K562 (cell line): ENCODE measurements at regions not wholly inside any gene's neighbourhood (a gene's known extent, or its start where the extent isn't known, plus 50 kb on each side); places are given as distances from the start of the nearest gene placed in this dataset.

Experiments used
- ATAC-seq: fragments of 200-7000 bp; cut with Tn5 transposase; 3 replicates; pipeline ENCODE4 v1.9.1; 2020; ENCODE audit warnings: moderate library complexity
- BruUV-seq: library from RNA; stranded (reverse); fragments of 400-500 nt; replicated peaks from 2 replicates; lab custom pipeline; 2021; lab: Mats Ljungman, UMichigan
- CTCF ChIA-PET: fragments of 300-600 bp; formaldehyde crosslinking; extraction: SDS; loops from one replicate; lab custom pipeline; 2021; ENCODE audit warnings: low intra/inter-chr PET ratio; lab: Yijun Ruan, JAX
- POLR2A ChIA-PET: fragments of 300-600, 350-650 bp; sonication (Branson Sonifier 250); formaldehyde crosslinking; extraction: SDS; loops from one replicate; lab custom pipeline; 2021; ENCODE audit warnings: antibody characterized with exemption, inconsistent platforms; lab: Yijun Ruan, JAX
- DNase-seq, 4 experiments: peaks; one replicate each; pipeline versions ENCODE4 v3.0.0 to v3.0.0-alpha.2; 2011 to 2018; ENCODE audit warnings: low spot score in 3 of 4, mixed read lengths in 3 of 4; ENCODE audit errors: extremely low read depth in 1 of 4
- FAIRE-seq: peaks from 2 replicates; lab custom pipeline; 2011; peaks lifted over from hg19 to GRCh38; lab: Jason Lieb, UNC
- H2AFZ ChIP-seq: 2 replicates; pipeline ENCODE4 v1.6.0; 2011; ENCODE audit warnings: low read depth, low read length, control low read depth, inconsistent platforms
- H3K27ac ChIP-seq: fragments of 200-600 bp; 3 replicates; pipeline ENCODE4 v1.8.0; 2011; ENCODE audit warnings: low read depth, mild to moderate bottlenecking, control low read depth, inconsistent platforms, low read length, moderate library complexity, mixed read lengths; ENCODE audit errors: extremely low read depth
- H3K27me3 ChIP-seq, 2 experiments: fragments of 300-600 bp in 1 of 2; 2 replicates in 1 of 2; 3 replicates in 1 of 2; pipeline versions ENCODE4 v1.6.0 to v1.8.0; 2011; ENCODE audit warnings: inconsistent platforms in 2 of 2, low read length in 2 of 2, mild to moderate bottlenecking in 1 of 2, mixed read lengths in 1 of 2, moderate library complexity in 1 of 2; ENCODE audit not compliant: control insufficient read depth in 2 of 2, insufficient read depth in 2 of 2
- H3K36me3 ChIP-seq: fragments of 300-600 bp; 3 replicates; pipeline ENCODE4 v1.8.0; 2011; ENCODE audit warnings: mild to moderate bottlenecking, low read length, inconsistent platforms; ENCODE audit not compliant: control insufficient read depth, insufficient read depth
- H3K4me1 ChIP-seq, 2 experiments: fragments of 200-600 bp in 1 of 2; replicated peaks in 1 of 2; 2 replicates in 1 of 2; 3 replicates in 1 of 2; pipeline versions ENCODE4 v1.5.1 to v1.8.0; 2011; ENCODE audit warnings: inconsistent platforms in 2 of 2, low read length in 2 of 2, mild to moderate bottlenecking in 1 of 2, mixed read lengths in 1 of 2, moderate library complexity in 1 of 2; ENCODE audit not compliant: control insufficient read depth in 2 of 2, insufficient read depth in 2 of 2
- H3K4me2 ChIP-seq: 2 replicates; pipeline ENCODE4 v1.6.1; 2011; ENCODE audit warnings: low read length, control low read depth, inconsistent platforms, mixed read lengths; ENCODE audit not compliant: insufficient read depth
- H3K4me3 ChIP-seq: fragments of 200-600 bp; sonication (generic), shearing (Covaris generic); 2 replicates; pipeline ENCODE4 v1.5.1; 2016; ENCODE audit warnings: control low read depth, inconsistent platforms
- H3K79me2 ChIP-seq: fragments of 200-600 bp; 3 replicates; pipeline ENCODE4 v1.8.0; 2011; ENCODE audit warnings: low read length, inconsistent platforms; ENCODE audit not compliant: control insufficient read depth, insufficient read depth
- H3K9ac ChIP-seq, 2 experiments: 2 replicates each; pipeline versions ENCODE4 v1.6.0 to v1.6.1; 2011; ENCODE audit warnings: low read depth in 2 of 2, low read length in 2 of 2, control low read depth in 1 of 2, inconsistent platforms in 1 of 2, mild to moderate bottlenecking in 1 of 2, mixed read lengths in 1 of 2; ENCODE audit not compliant: insufficient read depth in 1 of 2
- H3K9me1 ChIP-seq: one replicate; pipeline ENCODE4 v1.6.0; 2011; ENCODE audit warnings: inconsistent platforms, mild to moderate bottlenecking, low read length, moderate library complexity; ENCODE audit not compliant: control insufficient read depth, insufficient read depth
- H3K9me3 ChIP-seq: replicated peaks from 2 replicates; pipeline ENCODE4 v1.5.1; 2011; ENCODE audit warnings: low read depth, low read length, inconsistent platforms; ENCODE audit not compliant: control insufficient read depth, insufficient read depth
- H4K20me1 ChIP-seq: replicated peaks from 2 replicates; pipeline ENCODE4 v1.6.1; 2011; ENCODE audit warnings: low read length, inconsistent platforms, mixed read lengths; ENCODE audit not compliant: control insufficient read depth, insufficient read depth
- ETV1 ChIP-seq: fragments of 450-650 bp; conservative IDR thresholded peaks from 2 replicates; pipeline ENCODE4 v1.6.1; 2016; ENCODE audit warnings: missing genetic modification characterization, control low read depth, low read depth, missing compliant biosample characterization
- FOXJ2 ChIP-seq: fragments of 200-800 bp; sonication (Bioruptor generic); IDR thresholded peaks from 2 replicates; pipeline ENCODE4 v1.6.1; 2016; ENCODE audit warnings: missing genetic modification characterization, missing compliant biosample characterization
- GTF2A2 ChIP-seq: IDR thresholded peaks from 2 replicates; pipeline ENCODE4 v1.6.1; 2016; ENCODE audit warnings: mild to moderate bottlenecking, missing genetic modification characterization, missing compliant biosample characterization
- MEF2A ChIP-seq: IDR thresholded peaks from 2 replicates; pipeline ENCODE4 v1.6.1; 2011; ENCODE audit warnings: low read depth, mild to moderate bottlenecking, low read length, moderate library complexity; ENCODE audit not compliant: control insufficient read depth
- POLR2AphosphoS5 ChIP-seq: IDR thresholded peaks from 2 replicates; pipeline ENCODE4 v1.6.1; 2011; ENCODE audit warnings: mild to moderate bottlenecking, low read depth, low read length, moderate library complexity; ENCODE audit not compliant: control insufficient read depth, insufficient read depth
- POLR2G ChIP-seq: fragments of 200-400 bp; formaldehyde crosslinking; IDR thresholded peaks from 2 replicates; pipeline ENCODE4 v1.6.1; 2017; ENCODE audit warnings: low read depth, mild to moderate bottlenecking, antibody characterized with exemption, low read length, moderate library complexity
- SMC3 ChIP-seq: conservative IDR thresholded peaks from 2 replicates; pipeline ENCODE4 v1.6.1; 2011; ENCODE audit warnings: low read depth, low read length, improper control_type of control experiment; ENCODE audit not compliant: insufficient read depth
- SRSF7 ChIP-seq: fragments of 200-400 bp; formaldehyde crosslinking; optimal IDR thresholded peaks from 2 replicates; pipeline ENCODE3; 2017; ENCODE audit warnings: mild to moderate bottlenecking, low read depth, low read length
- ZEB2 ChIP-seq: fragments of 450-650 bp; IDR thresholded peaks from 2 replicates; pipeline ENCODE4 v1.6.1; 2016
- ZNF239 ChIP-seq: fragments of 250-450 bp; sonication (Bioruptor Pico); IDR thresholded peaks from 2 replicates; pipeline ENCODE4 v1.4.0; 2020; ENCODE audit warnings: mild to moderate bottlenecking
- ZNF316 ChIP-seq: fragments of 450-650 bp; IDR thresholded peaks from 2 replicates; pipeline ENCODE4 v1.6.1; 2016
- ZNF436 ChIP-seq: fragments of 250-450, 450-650 bp; sonication (Bioruptor Pico); formaldehyde crosslinking; IDR thresholded peaks from 2 replicates; pipeline ENCODE4 v1.7.0; 2020; ENCODE audit warnings: mild to moderate bottlenecking
- ZNF586 ChIP-seq: fragments of 450-650 bp; formaldehyde crosslinking; conservative IDR thresholded peaks from 2 replicates; pipeline ENCODE4 v1.4.0; 2020; ENCODE audit warnings: mild to moderate bottlenecking, moderate library complexity
- WGBS: fragments of 100-300 bp; shearing (Covaris generic); methylation state at CpG from one replicate; pipeline ENCODE4 v1.1.6; 2016; ENCODE audit warnings: low coverage, mixed read lengths; ENCODE audit not compliant: insufficient coverage; ENCODE audit errors: missing lambda C conversion rate; 5-methylcytosine and 5-hydroxymethylcytosine counted together
- in situ Hi-C: fragments of 300-500 bp; cut with MboI; formaldehyde crosslinking; loops from 4 replicates; pipeline ENCODE4 v1.15.0; 2018; ENCODE audit warnings: inconsistent platforms, mixed read lengths
- intact Hi-C: fragments of 100-400 bp; cut with micrococcal nuclease; formaldehyde crosslinking; loops from 2 replicates; pipeline ENCODE4 v1.14.2; 2022
- TF ChIP-seq, protein P1 (sequence below): fragments of 250-450 bp; sonication (Bioruptor Pico); IDR thresholded peaks from 2 replicates; pipeline ENCODE4 v1.4.0; 2020; ENCODE audit warnings: borderline replicate concordance
- TF ChIP-seq, protein P2 (sequence below), 2 experiments: IDR thresholded peaks in 1 of 2; conservative IDR thresholded peaks in 1 of 2; 2 replicates each; pipeline ENCODE4 v1.6.1; 2016; ENCODE audit warnings: low read depth in 2 of 2, mild to moderate bottlenecking in 1 of 2, missing compliant biosample characterization in 1 of 2, missing genetic modification characterization in 1 of 2, moderate library complexity in 1 of 2
- TF ChIP-seq, protein P3 (sequence below): fragments of 450-650 bp; formaldehyde crosslinking; IDR thresholded peaks from 2 replicates; pipeline ENCODE4 v1.4.0; 2020; ENCODE audit warnings: mild to moderate bottlenecking, moderate library complexity
- TF ChIP-seq, protein P4 (sequence below): fragments of 450-650 bp; IDR thresholded peaks from 2 replicates; pipeline ENCODE4 v1.6.1; 2016; ENCODE audit warnings: antibody characterized with exemption

DNA sequence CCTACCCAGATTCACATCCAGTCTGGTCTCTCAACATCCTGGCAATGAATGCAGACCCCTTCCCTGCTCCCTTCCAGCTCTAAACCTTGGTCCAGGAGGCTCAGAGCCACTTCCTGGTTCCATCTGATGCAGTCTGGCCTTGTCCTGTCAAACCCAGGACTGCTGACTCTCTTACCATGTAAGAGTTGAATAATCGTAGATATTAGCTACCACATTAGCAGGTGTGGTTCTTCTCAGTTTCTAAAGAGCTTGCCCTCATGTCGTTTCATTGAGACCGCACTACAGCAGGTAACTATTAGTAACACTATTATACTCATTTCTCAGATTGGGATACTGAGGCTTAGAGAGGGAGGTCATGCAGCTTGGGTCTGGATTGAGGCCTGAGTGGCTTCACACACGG is 133.3 kb downstream of the BOD1 start:
- Histone ChIP-seq H4K20me1 (no peaks in the 10 kb centered on the region), H3K27me3 (peaks cover 23 to 51% of the 10 kb centered on the region in 2 experiments), H3K4me2 (no peak overlapping the region), H3K9ac (no peak overlapping the region), H3K79me2 (no peaks in the 10 kb centered on the region), H3K9me3 (no peaks in the 10 kb centered on the region), H3K4me1 (no peaks in the 10 kb centered on the region), H3K4me3 (no peak overlapping the region), H3K36me3 (no peaks in the 10 kb centered on the region), H2AFZ (no peak overlapping the region), H3K9me1 (no peaks in the 10 kb centered on the region), H3K27ac (no peak overlapping the region)
- 3% methylated on average over 4 of the region's 4 CpGs for WGBS
- no peak for ATAC-seq
- ChIA-PET CTCF (no interaction called here), POLR2A (interaction anchor here (0.6 to 1.2 kb wide), 3 partner anchors 47 to 710 kb away, joined by 3 read pairs; no protein-coding TSS in a partner anchor)
- BruUV-seq, result no TSS peak
- FAIRE-seq, result no peak
- no peak for DNase-seq
- in situ Hi-C loops, result no loop called here
- intact Hi-C loops, result no loop called here
- TF ChIP-seq POLR2AphosphoS5, result no peak
- TF ChIP-seq, protein P1, sequence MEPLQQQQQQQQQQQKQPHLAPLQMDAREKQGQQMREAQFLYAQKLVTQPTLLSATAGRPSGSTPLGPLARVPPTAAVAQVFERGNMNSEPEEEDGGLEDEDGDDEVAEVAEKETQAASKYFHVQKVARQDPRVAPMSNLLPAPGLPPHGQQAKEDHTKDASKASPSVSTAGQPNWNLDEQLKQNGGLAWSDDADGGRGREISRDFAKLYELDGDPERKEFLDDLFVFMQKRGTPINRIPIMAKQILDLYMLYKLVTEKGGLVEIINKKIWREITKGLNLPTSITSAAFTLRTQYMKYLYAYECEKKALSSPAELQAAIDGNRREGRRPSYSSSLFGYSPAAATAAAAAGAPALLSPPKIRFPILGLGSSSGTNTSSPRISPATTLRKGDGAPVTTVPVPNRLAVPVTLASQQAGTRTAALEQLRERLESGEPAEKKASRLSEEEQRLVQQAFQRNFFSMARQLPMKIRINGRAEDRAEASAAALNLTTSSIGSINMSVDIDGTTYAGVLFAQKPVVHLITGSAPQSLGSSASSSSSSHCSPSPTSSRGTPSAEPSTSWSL, result no peak
- TF ChIP-seq, protein P2, sequence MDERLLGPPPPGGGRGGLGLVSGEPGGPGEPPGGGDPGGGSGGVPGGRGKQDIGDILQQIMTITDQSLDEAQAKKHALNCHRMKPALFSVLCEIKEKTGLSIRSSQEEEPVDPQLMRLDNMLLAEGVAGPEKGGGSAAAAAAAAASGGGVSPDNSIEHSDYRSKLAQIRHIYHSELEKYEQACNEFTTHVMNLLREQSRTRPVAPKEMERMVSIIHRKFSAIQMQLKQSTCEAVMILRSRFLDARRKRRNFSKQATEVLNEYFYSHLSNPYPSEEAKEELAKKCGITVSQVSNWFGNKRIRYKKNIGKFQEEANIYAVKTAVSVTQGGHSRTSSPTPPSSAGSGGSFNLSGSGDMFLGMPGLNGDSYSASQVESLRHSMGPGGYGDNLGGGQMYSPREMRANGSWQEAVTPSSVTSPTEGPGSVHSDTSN (CRISPR knock-in tag; IDR thresholded peaks at IDR 0.05; ENCODE audit: low read depth), result no peak
- TF ChIP-seq, protein P2 (tag; conservative IDR thresholded peaks at IDR 0.05; ENCODE audit: low read depth), result no peak
- TF ChIP-seq ZNF239 (CRISPR knock-in tag), result no peak
- no peak for TF ChIP-seq SRSF7
- TF ChIP-seq ZEB2, result no peak
- TF ChIP-seq, protein P3, sequence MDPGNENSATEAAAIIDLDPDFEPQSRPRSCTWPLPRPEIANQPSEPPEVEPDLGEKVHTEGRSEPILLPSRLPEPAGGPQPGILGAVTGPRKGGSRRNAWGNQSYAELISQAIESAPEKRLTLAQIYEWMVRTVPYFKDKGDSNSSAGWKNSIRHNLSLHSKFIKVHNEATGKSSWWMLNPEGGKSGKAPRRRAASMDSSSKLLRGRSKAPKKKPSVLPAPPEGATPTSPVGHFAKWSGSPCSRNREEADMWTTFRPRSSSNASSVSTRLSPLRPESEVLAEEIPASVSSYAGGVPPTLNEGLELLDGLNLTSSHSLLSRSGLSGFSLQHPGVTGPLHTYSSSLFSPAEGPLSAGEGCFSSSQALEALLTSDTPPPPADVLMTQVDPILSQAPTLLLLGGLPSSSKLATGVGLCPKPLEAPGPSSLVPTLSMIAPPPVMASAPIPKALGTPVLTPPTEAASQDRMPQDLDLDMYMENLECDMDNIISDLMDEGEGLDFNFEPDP (CRISPR knock-in tag), result no peak
- TF ChIP-seq ZNF586 (CRISPR knock-in tag), result no peak
- TF ChIP-seq GTF2A2 (tag), result no peak
- TF ChIP-seq ETV1 (tag), result no peak
- TF ChIP-seq MEF2A, result no peak
- no peak for TF ChIP-seq ZNF316
- TF ChIP-seq POLR2G, result no peak
- TF ChIP-seq SMC3, result no peak
- TF ChIP-seq ZNF436, result no peak
- TF ChIP-seq FOXJ2 (tag), result no peak
- TF ChIP-seq, protein P4, sequence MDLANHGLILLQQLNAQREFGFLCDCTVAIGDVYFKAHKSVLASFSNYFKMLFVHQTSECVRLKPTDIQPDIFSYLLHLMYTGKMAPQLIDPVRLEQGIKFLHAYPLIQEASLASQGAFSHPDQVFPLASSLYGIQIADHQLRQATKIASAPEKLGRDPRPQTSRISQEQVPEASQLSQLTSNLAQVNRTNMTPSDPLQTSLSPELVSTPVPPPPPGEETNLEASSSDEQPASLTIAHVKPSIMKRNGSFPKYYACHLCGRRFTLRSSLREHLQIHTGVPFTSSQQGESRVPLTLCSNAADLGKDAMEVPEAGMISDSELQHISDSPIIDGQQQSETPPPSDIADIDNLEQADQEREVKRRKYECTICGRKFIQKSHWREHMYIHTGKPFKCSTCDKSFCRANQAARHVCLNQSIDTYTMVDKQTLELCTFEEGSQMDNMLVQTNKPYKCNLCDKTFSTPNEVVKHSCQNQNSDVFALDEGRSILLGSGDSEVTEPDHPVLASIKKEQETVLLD, result no peak
